ENCODE measurements at regions not wholly inside any gene's neighbourhood (a gene's known extent, or its start where the extent isn't known, plus 50 kb on each side); places are given as distances from the start of the nearest gene placed in this dataset.

DNA sequence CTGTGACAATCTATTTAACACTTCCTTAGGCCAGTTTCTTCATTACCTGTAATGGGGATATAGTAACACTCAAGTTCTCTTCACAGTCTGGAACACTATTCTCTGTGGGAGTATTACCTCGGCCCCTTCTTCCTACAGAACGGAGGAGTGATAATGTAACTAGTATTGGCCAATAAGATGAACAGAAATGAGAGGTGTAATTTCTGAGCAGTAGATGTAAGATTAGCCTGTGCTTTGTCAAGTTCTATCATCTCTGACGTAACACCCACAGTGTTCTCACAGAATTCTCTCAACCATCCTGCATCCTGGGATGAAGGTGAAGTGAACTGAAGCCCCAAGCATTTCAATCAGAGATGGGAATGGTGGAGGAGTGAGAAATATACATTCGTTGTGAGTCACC, 65.2 kb upstream of the TOP3B start:
- Mint-ChIP-seq H3K36me3 (ENCODE audit: insufficient read depth, unreplicated experiment) (no peaks in the 10 kb centered on the region), H3K4me1 (ENCODE audit: low read depth, unreplicated experiment) (no peaks in the 10 kb centered on the region), H3K27ac (ENCODE audit: unreplicated experiment) (no peak overlapping the region), H3K9me3 (ENCODE audit: low read depth, unreplicated experiment) (no peaks in the 10 kb centered on the region), H3K4me3 (ENCODE audit: low read depth, unreplicated experiment) (no peak overlapping the region), H3K27me3 (ENCODE audit: unreplicated experiment) (peaks cover 71% of the 10 kb centered on the region)
- DNase-seq, result no peak
- TF ChIP-seq, protein P1, sequence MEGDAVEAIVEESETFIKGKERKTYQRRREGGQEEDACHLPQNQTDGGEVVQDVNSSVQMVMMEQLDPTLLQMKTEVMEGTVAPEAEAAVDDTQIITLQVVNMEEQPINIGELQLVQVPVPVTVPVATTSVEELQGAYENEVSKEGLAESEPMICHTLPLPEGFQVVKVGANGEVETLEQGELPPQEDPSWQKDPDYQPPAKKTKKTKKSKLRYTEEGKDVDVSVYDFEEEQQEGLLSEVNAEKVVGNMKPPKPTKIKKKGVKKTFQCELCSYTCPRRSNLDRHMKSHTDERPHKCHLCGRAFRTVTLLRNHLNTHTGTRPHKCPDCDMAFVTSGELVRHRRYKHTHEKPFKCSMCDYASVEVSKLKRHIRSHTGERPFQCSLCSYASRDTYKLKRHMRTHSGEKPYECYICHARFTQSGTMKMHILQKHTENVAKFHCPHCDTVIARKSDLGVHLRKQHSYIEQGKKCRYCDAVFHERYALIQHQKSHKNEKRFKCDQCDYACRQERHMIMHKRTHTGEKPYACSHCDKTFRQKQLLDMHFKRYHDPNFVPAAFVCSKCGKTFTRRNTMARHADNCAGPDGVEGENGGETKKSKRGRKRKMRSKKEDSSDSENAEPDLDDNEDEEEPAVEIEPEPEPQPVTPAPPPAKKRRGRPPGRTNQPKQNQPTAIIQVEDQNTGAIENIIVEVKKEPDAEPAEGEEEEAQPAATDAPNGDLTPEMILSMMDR (IDR thresholded peaks at IDR 0.05; ENCODE audit: unreplicated experiment), result no peak
- intact Hi-C loops (cut with micrococcal nuclease; ENCODE audit: unreplicated experiment), result no loop called here
- CTCF ChIA-PET, result no interaction called here
- no TSS peak for BruUV-seq (replicated peaks)

DNA sequence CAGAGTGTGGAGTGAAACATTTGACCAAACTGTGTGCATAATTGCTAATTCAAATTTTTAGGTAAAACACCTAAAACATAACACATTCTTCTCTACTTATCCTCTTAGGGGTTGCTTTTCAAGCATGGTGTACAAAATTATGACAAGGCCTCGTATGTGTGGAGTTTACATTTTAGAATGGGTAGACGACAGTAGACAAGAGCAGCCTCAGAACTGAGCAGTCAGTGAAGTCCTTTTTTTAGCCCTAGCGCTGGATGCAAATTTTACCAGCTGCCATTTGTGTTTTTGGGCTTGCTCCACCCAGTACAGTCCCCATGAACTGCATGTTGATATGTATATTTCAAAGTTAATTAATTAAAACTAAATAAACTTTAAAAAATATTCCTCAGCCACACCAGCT, 64.7 kb upstream of the TOP3B start:
- DNase-seq, result no peak
- peaks cover 71% of the 10 kb centered on the region for H3K27me3 Mint-ChIP-seq (ENCODE audit: unreplicated experiment)
- intact Hi-C loops (cut with micrococcal nuclease; ENCODE audit: unreplicated experiment), result no loop called here
- no peak overlapping the region for H3K27ac Mint-ChIP-seq (ENCODE audit: unreplicated experiment)
- no TSS peak for BruUV-seq (replicated peaks)
- H3K4me3 Mint-ChIP-seq (ENCODE audit: low read depth, unreplicated experiment), result no peak overlapping the region
- H3K9me3 Mint-ChIP-seq (ENCODE audit: low read depth, unreplicated experiment), result no peaks in the 10 kb centered on the region
- no peaks in the 10 kb centered on the region for H3K36me3 Mint-ChIP-seq (ENCODE audit: insufficient read depth, unreplicated experiment)
- TF ChIP-seq, protein P1 (IDR thresholded peaks at IDR 0.05; ENCODE audit: unreplicated experiment), result no peak
- H3K4me1 Mint-ChIP-seq (ENCODE audit: low read depth, unreplicated experiment), result no peaks in the 10 kb centered on the region
- CTCF ChIA-PET, result no interaction called here

DNA sequence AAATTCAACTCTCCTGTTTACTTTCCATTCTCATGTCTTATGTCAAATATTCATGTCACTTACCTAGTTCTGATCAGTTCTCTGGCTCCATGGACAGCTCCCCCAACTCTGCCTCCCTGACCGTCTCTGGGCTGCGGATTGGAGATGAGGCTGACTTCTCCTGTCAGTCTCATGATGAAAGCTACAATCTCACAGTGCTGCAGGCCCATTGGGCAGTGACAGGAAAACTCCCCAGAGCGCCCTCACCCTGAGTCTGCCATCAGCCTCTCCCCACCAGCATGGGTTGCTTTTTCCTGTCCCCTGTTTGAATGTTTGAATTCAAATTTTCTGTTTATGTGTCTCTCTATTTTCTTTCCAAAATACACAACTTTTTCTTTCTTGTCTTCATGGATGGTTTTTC, 63.8 kb upstream of the TOP3B start:
- intact Hi-C loops (cut with micrococcal nuclease; ENCODE audit: unreplicated experiment), result no loop called here
- TF ChIP-seq, protein P1 (IDR thresholded peaks at IDR 0.05; ENCODE audit: unreplicated experiment), result no peak
- no peak for DNase-seq
- Mint-ChIP-seq H3K27ac (ENCODE audit: unreplicated experiment) (no peak overlapping the region), H3K36me3 (ENCODE audit: insufficient read depth, unreplicated experiment) (no peaks in the 10 kb centered on the region), H3K9me3 (ENCODE audit: low read depth, unreplicated experiment) (no peaks in the 10 kb centered on the region), H3K4me3 (ENCODE audit: low read depth, unreplicated experiment) (no peak overlapping the region), H3K27me3 (ENCODE audit: unreplicated experiment) (peaks cover 80% of the 10 kb centered on the region), H3K4me1 (ENCODE audit: low read depth, unreplicated experiment) (no peaks in the 10 kb centered on the region)
- CTCF ChIA-PET, result no interaction called here
- no TSS peak for BruUV-seq (replicated peaks)

DNA sequence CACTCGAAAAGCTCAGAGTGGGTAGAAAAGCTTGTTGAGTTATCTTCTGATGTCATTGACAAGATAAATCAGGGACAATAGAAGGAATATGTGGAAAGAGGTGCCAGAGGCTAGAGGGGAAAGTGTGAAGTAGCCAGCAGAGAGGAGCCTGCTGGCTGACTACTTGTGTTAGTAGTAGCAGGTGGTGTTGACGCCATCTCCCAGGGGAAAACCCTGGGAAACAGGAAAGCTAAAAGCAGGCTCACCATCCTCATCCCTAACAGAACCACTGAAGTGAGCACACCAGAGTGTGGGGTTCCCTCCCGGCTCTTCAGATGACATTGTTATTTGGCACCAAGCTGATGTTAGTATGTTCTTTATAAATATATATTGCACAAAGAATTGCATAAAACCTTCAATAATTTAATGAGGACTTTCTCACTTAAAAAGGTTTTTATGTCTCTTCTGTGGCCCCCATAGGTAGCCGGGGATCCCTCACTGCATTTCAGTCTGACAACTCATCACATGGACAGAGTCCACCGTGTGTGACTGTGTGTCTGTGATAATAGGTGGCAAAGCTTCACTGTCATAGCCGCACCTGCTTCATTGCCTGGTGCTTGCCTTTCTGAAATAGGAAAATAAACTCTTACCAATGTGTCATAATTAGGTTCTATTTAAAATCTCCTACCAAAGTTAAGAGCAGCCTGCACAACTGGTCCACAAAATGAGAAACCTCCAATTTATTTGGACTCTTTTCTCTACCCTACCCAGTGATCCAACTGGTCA, 63.2 kb upstream of the TOP3B start:
- H3K27me3 Mint-ChIP-seq (ENCODE audit: unreplicated experiment), result peaks cover 82% of the 10 kb centered on the region
- intact Hi-C loops (cut with micrococcal nuclease; ENCODE audit: unreplicated experiment), result no loop called here
- CTCF ChIA-PET, result no interaction called here
- TF ChIP-seq, protein P1 (IDR thresholded peaks at IDR 0.05; ENCODE audit: unreplicated experiment), result no peak
- no peaks in the 10 kb centered on the region for H3K4me1 Mint-ChIP-seq (ENCODE audit: low read depth, unreplicated experiment)
- no peak overlapping the region for H3K27ac Mint-ChIP-seq (ENCODE audit: unreplicated experiment)
- DNase-seq, result no peak
- BruUV-seq (replicated peaks), result no TSS peak
- H3K9me3 Mint-ChIP-seq (ENCODE audit: low read depth, unreplicated experiment), result no peaks in the 10 kb centered on the region
- H3K36me3 Mint-ChIP-seq (ENCODE audit: insufficient read depth, unreplicated experiment), result no peaks in the 10 kb centered on the region
- H3K4me3 Mint-ChIP-seq (ENCODE audit: low read depth, unreplicated experiment), result no peak overlapping the region

Data from Calu3 (cell line).